ENCODE measurements at regions not wholly inside any gene's neighbourhood (a gene's known extent, or its start where the extent isn't known, plus 50 kb on each side); places are given as distances from the start of the nearest gene placed in this dataset.

GRCh38 chr16:86428729-86429517 lies 81.4 kb upstream of the FOXF1 start:
- ChIA-PET CTCF (no interaction called here), POLR2A (no interaction called here)
- H3K36me3 ChIP-seq (ENCODE audit: control insufficient read depth in 4 of 4, insufficient read depth in 4 of 4, low read length in 3 of 4): no peaks in the 10 kb centered on the region
- H3K4me3 ChIP-seq (ENCODE audit: control insufficient read depth in 1 of 7, extremely low read depth in 1 of 7, insufficient read depth in 4 of 7, low read depth in 2 of 7, low read length in 6 of 7): no peak overlapping the region
- no peak overlapping the region for H3K27ac ChIP-seq (ENCODE audit: insufficient read depth in 1 of 2, low read depth in 1 of 2, low read length in 2 of 2, poor library complexity in 1 of 2, severe bottlenecking in 2 of 2)
- peaks cover 0 to under 1% (median 0%) of the 10 kb centered on the region in 5 experiments for H3K9me3 ChIP-seq (ENCODE audit: control extremely low read depth in 1 of 5, control insufficient read depth in 4 of 5, insufficient read depth in 2 of 5, low read depth in 1 of 5, low read length in 4 of 5)
- WGBS (ENCODE audit: insufficient coverage): 90% methylated on average over 11 of the region's 12 CpGs
- H3K27me3 ChIP-seq (replicated peaks in 2 of 5; ENCODE audit: control insufficient read depth in 4 of 5, insufficient read depth in 5 of 5, low read length in 4 of 5): peaks cover 0 to 41% (median 4%) of the 10 kb centered on the region in 5 experiments
- no peaks in the 10 kb centered on the region for H3K4me1 ChIP-seq (ENCODE audit: control extremely low read depth in 1 of 4, control insufficient read depth in 4 of 4, insufficient read depth in 4 of 4, low read length in 3 of 4)
- DNase-seq: no peak

- H3K4me3 ChIP-seq (ENCODE audit: control insufficient read depth in 1 of 7, extremely low read depth in 1 of 7, insufficient read depth in 4 of 7, low read depth in 2 of 7, low read length in 6 of 7): no peak overlapping the region
- 95% methylated on average over 11 of the region's 13 CpGs for WGBS (ENCODE audit: insufficient coverage)
- no peaks in the 10 kb centered on the region for H3K9me3 ChIP-seq (ENCODE audit: control extremely low read depth in 1 of 5, control insufficient read depth in 4 of 5, insufficient read depth in 2 of 5, low read depth in 1 of 5, low read length in 4 of 5)
- POLR2A ChIA-PET: no interaction called here
- H3K4me1 ChIP-seq (ENCODE audit: control extremely low read depth in 1 of 4, control insufficient read depth in 4 of 4, insufficient read depth in 4 of 4, low read length in 3 of 4): no peaks in the 10 kb centered on the region
- H3K27ac ChIP-seq (ENCODE audit: insufficient read depth in 1 of 2, low read depth in 1 of 2, low read length in 2 of 2, poor library complexity in 1 of 2, severe bottlenecking in 2 of 2): no peak overlapping the region
- DNase-seq: no peak
- H3K27me3 ChIP-seq (replicated peaks in 2 of 5; ENCODE audit: control insufficient read depth in 4 of 5, insufficient read depth in 5 of 5, low read length in 4 of 5): peaks cover 0 to 36% (median 4%) of the 10 kb centered on the region in 5 experiments
- CTCF ChIA-PET: no interaction called here
- no peaks in the 10 kb centered on the region for H3K36me3 ChIP-seq (ENCODE audit: control insufficient read depth in 4 of 4, insufficient read depth in 4 of 4, low read length in 3 of 4)
These were observed 80.7 kb upstream of the FOXF1 start for GRCh38 chr16:86429663-86430062.

- H3K9me3 ChIP-seq (ENCODE audit: control extremely low read depth in 1 of 5, control insufficient read depth in 4 of 5, insufficient read depth in 2 of 5, low read depth in 1 of 5, low read length in 4 of 5): no peaks in the 10 kb centered on the region
- WGBS (ENCODE audit: insufficient coverage): 100% methylated on average over 4 of the region's 4 CpGs
- CTCF ChIA-PET: no interaction called here
- H3K27me3 ChIP-seq (replicated peaks in 2 of 5; ENCODE audit: control insufficient read depth in 4 of 5, insufficient read depth in 5 of 5, low read length in 4 of 5): peaks cover 0 to 41% (median 2%) of the 10 kb centered on the region in 5 experiments
- POLR2A ChIA-PET: no interaction called here
- DNase-seq: no peak
- no peaks in the 10 kb centered on the region for H3K36me3 ChIP-seq (ENCODE audit: control insufficient read depth in 4 of 4, insufficient read depth in 4 of 4, low read length in 3 of 4)
- no peak overlapping the region for H3K4me3 ChIP-seq (ENCODE audit: control insufficient read depth in 1 of 7, extremely low read depth in 1 of 7, insufficient read depth in 4 of 7, low read depth in 2 of 7, low read length in 6 of 7)
- no peak overlapping the region for H3K27ac ChIP-seq (ENCODE audit: insufficient read depth in 1 of 2, low read depth in 1 of 2, low read length in 2 of 2, poor library complexity in 1 of 2, severe bottlenecking in 2 of 2)
- no peaks in the 10 kb centered on the region for H3K4me1 ChIP-seq (ENCODE audit: control extremely low read depth in 1 of 4, control insufficient read depth in 4 of 4, insufficient read depth in 4 of 4, low read length in 3 of 4)
These were observed 79.5 kb upstream of the FOXF1 start for GRCh38 chr16:86430814-86431213.

- Histone ChIP-seq H3K27ac (ENCODE audit: insufficient read depth in 1 of 2, low read depth in 1 of 2, low read length in 2 of 2, poor library complexity in 1 of 2, severe bottlenecking in 2 of 2) (no peak overlapping the region), H3K4me1 (ENCODE audit: control extremely low read depth in 1 of 4, control insufficient read depth in 4 of 4, insufficient read depth in 4 of 4, low read length in 3 of 4) (no peaks in the 10 kb centered on the region), H3K9me3 (ENCODE audit: control extremely low read depth in 1 of 5, control insufficient read depth in 4 of 5, insufficient read depth in 2 of 5, low read depth in 1 of 5, low read length in 4 of 5) (no peaks in the 10 kb centered on the region), H3K4me3 (ENCODE audit: control insufficient read depth in 1 of 7, extremely low read depth in 1 of 7, insufficient read depth in 4 of 7, low read depth in 2 of 7, low read length in 6 of 7) (no peak overlapping the region), H3K36me3 (ENCODE audit: control insufficient read depth in 4 of 4, insufficient read depth in 4 of 4, low read length in 3 of 4) (no peaks in the 10 kb centered on the region), H3K27me3 (replicated peaks in 2 of 5; ENCODE audit: control insufficient read depth in 4 of 5, insufficient read depth in 5 of 5, low read length in 4 of 5) (peaks cover 0 to 41% (median 2%) of the 10 kb centered on the region in 5 experiments)
- CTCF ChIA-PET: no interaction called here
- POLR2A ChIA-PET: no interaction called here
- WGBS (ENCODE audit: insufficient coverage): 57% methylated on average over 11 of the region's 11 CpGs
- DNase-seq: peak in 1 of 3 donors; percentile 32
These were observed 78.8 kb upstream of the FOXF1 start for GRCh38 chr16:86431540-86431939.

- Histone ChIP-seq H3K36me3 (ENCODE audit: control insufficient read depth in 4 of 4, insufficient read depth in 4 of 4, low read length in 3 of 4) (no peaks in the 10 kb centered on the region), H3K27ac (ENCODE audit: insufficient read depth in 1 of 2, low read depth in 1 of 2, low read length in 2 of 2, poor library complexity in 1 of 2, severe bottlenecking in 2 of 2) (no peak overlapping the region), H3K27me3 (replicated peaks in 2 of 5; ENCODE audit: control insufficient read depth in 4 of 5, insufficient read depth in 5 of 5, low read length in 4 of 5) (peaks cover 0 to 41% (median 4%) of the 10 kb centered on the region in 5 experiments), H3K4me3 (ENCODE audit: control insufficient read depth in 1 of 7, extremely low read depth in 1 of 7, insufficient read depth in 4 of 7, low read depth in 2 of 7, low read length in 6 of 7) (no peak overlapping the region), H3K4me1 (ENCODE audit: control extremely low read depth in 1 of 4, control insufficient read depth in 4 of 4, insufficient read depth in 4 of 4, low read length in 3 of 4) (no peaks in the 10 kb centered on the region), H3K9me3 (ENCODE audit: control extremely low read depth in 1 of 5, control insufficient read depth in 4 of 5, insufficient read depth in 2 of 5, low read depth in 1 of 5, low read length in 4 of 5) (no peaks in the 10 kb centered on the region)
- WGBS (ENCODE audit: insufficient coverage): 98% methylated on average over 13 of the region's 16 CpGs
- no peak for DNase-seq
- CTCF ChIA-PET: no interaction called here
- POLR2A ChIA-PET: no interaction called here
These were observed 78.3 kb upstream of the FOXF1 start for GRCh38 chr16:86432048-86432447.

- 90% methylated on average over 15 of the region's 15 CpGs for WGBS (ENCODE audit: insufficient coverage)
- H3K4me1 ChIP-seq (ENCODE audit: control extremely low read depth in 1 of 4, control insufficient read depth in 4 of 4, insufficient read depth in 4 of 4, low read length in 3 of 4): no peaks in the 10 kb centered on the region
- no peak overlapping the region for H3K27ac ChIP-seq (ENCODE audit: insufficient read depth in 1 of 2, low read depth in 1 of 2, low read length in 2 of 2, poor library complexity in 1 of 2, severe bottlenecking in 2 of 2)
- H3K27me3 ChIP-seq (replicated peaks in 2 of 5; ENCODE audit: control insufficient read depth in 4 of 5, insufficient read depth in 5 of 5, low read length in 4 of 5): peaks cover 0 to 41% (median 4%) of the 10 kb centered on the region in 5 experiments
- no peaks in the 10 kb centered on the region for H3K36me3 ChIP-seq (ENCODE audit: control insufficient read depth in 4 of 4, insufficient read depth in 4 of 4, low read length in 3 of 4)
- H3K9me3 ChIP-seq (ENCODE audit: control extremely low read depth in 1 of 5, control insufficient read depth in 4 of 5, insufficient read depth in 2 of 5, low read depth in 1 of 5, low read length in 4 of 5): no peaks in the 10 kb centered on the region
- H3K4me3 ChIP-seq (ENCODE audit: control insufficient read depth in 1 of 7, extremely low read depth in 1 of 7, insufficient read depth in 4 of 7, low read depth in 2 of 7, low read length in 6 of 7): no peak overlapping the region
- ChIA-PET POLR2A (no interaction called here), CTCF (no interaction called here)
- DNase-seq: no peak
These were observed 77.6 kb upstream of the FOXF1 start for GRCh38 chr16:86432691-86433090.

GRCh38 chr16:86436466-86437185 lies 73.7 kb upstream of the FOXF1 start:
- WGBS (ENCODE audit: insufficient coverage): 85% methylated on average over 7 of the region's 7 CpGs
- DNase-seq: no peak

More at GRCh38 chr16:86436466-86437185, 73.7 kb upstream of the FOXF1 start:
- Histone ChIP-seq H3K27ac (ENCODE audit: insufficient read depth in 1 of 2, low read depth in 1 of 2, low read length in 2 of 2, poor library complexity in 1 of 2, severe bottlenecking in 2 of 2) (no peak overlapping the region), H3K9me3 (ENCODE audit: control extremely low read depth in 1 of 5, control insufficient read depth in 4 of 5, insufficient read depth in 2 of 5, low read depth in 1 of 5, low read length in 4 of 5) (no peaks in the 10 kb centered on the region), H3K27me3 (replicated peaks in 2 of 5; ENCODE audit: control insufficient read depth in 4 of 5, insufficient read depth in 5 of 5, low read length in 4 of 5) (peaks cover 0 to 45% (median 4%) of the 10 kb centered on the region in 5 experiments), H3K4me1 (ENCODE audit: control extremely low read depth in 1 of 4, control insufficient read depth in 4 of 4, insufficient read depth in 4 of 4, low read length in 3 of 4) (no peaks in the 10 kb centered on the region), H3K36me3 (ENCODE audit: control insufficient read depth in 4 of 4, insufficient read depth in 4 of 4, low read length in 3 of 4) (no peaks in the 10 kb centered on the region), H3K4me3 (ENCODE audit: control insufficient read depth in 1 of 7, extremely low read depth in 1 of 7, insufficient read depth in 4 of 7, low read depth in 2 of 7, low read length in 6 of 7) (no peak overlapping the region)
- POLR2A ChIA-PET: no interaction called here
- CTCF ChIA-PET: no interaction called here
